ENCODE measurements at regions not wholly inside any gene's neighbourhood (a gene's known extent, or its start where the extent isn't known, plus 50 kb on each side); places are given as distances from the start of the nearest gene placed in this dataset.

DNA sequence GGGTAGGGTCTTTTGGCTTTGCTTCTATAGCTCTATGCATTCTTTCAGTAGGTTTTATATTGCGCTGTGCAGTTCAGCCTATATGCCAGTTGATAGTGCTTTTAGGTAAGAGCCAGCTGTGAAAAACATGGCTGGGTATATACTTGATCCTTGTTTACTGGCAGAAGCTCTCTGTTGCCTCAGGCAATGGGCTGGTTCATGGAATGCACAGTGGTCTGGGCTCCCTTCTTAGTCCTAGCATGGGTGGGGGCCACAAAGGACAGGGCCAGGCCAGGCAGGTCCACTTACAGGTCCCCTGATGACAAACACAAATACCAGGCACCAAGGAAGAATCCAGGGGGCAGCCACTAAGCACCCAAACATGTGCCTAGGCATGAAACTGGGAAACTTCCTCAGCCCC is 240.7 kb downstream of the SEC23A start:
- no peaks in the 10 kb centered on the region for H3K27me3 ChIP-seq (ENCODE audit: control insufficient read depth, insufficient read depth, low read length)
- H3K4me3 ChIP-seq (replicated peaks in 1 of 4; ENCODE audit: control extremely low read depth in 1 of 4, insufficient read depth in 1 of 4, low read depth in 3 of 4, low read length in 4 of 4): no peak overlapping the region
- no peaks in the 10 kb centered on the region for H3K4me1 ChIP-seq (ENCODE audit: control insufficient read depth, extremely low read depth, insufficient read depth, low read length)
- H3K79me2 ChIP-seq (ENCODE audit: control insufficient read depth, insufficient read depth, low read length): no peaks in the 10 kb centered on the region
- H3K9me3 ChIP-seq (ENCODE audit: control insufficient read depth, insufficient read depth, low read depth, low read length): no peaks in the 10 kb centered on the region
- H3K27ac ChIP-seq (ENCODE audit: insufficient read depth, low read length): no peak overlapping the region
- H2AFZ ChIP-seq (ENCODE audit: low read length): no peak overlapping the region
- no peak for DNase-seq (ENCODE audit: low read depth in 2 of 2)
- H3K36me3 ChIP-seq (ENCODE audit: control insufficient read depth, insufficient read depth, low read length): no peaks in the 10 kb centered on the region
- no peaks in the 10 kb centered on the region for H4K20me1 ChIP-seq (ENCODE audit: control insufficient read depth, extremely low read depth, insufficient read depth, low read length)
- no peak overlapping the region for H3K9ac ChIP-seq (ENCODE audit: insufficient read depth, low read length)
- TF ChIP-seq EZH2 (IDR thresholded peaks at IDR 0.05; ENCODE audit: low read length, missing control alignments): no peak
- TF ChIP-seq, protein P1, sequence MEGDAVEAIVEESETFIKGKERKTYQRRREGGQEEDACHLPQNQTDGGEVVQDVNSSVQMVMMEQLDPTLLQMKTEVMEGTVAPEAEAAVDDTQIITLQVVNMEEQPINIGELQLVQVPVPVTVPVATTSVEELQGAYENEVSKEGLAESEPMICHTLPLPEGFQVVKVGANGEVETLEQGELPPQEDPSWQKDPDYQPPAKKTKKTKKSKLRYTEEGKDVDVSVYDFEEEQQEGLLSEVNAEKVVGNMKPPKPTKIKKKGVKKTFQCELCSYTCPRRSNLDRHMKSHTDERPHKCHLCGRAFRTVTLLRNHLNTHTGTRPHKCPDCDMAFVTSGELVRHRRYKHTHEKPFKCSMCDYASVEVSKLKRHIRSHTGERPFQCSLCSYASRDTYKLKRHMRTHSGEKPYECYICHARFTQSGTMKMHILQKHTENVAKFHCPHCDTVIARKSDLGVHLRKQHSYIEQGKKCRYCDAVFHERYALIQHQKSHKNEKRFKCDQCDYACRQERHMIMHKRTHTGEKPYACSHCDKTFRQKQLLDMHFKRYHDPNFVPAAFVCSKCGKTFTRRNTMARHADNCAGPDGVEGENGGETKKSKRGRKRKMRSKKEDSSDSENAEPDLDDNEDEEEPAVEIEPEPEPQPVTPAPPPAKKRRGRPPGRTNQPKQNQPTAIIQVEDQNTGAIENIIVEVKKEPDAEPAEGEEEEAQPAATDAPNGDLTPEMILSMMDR (conservative IDR thresholded peaks at IDR 0.05 in 1 of 2, IDR thresholded peaks at IDR 0.05 in 1 of 2; ENCODE audit: low read depth in 1 of 2, low read length in 2 of 2): no peak
- no peak overlapping the region for H3K4me2 ChIP-seq (ENCODE audit: extremely low read depth, insufficient read depth, low read length)

DNA sequence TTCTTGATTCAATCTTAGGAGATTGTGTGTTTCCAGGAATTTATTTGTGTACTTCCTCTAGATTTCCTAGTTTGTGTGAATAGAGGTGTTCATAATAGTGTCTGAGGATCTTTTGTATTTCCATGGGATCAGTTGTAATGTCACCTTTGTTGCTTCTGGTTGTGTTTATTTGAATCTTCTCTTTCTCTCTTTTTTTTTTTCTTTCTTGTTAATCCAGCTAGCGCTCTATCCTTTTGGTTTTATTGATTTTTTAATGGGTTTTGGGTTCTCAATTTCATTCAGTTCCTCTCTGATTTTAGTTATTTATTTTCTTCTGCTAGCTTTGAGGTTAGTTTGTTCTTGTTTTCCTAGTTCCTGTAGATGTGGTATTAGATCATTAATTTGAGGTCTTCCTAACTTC is 242.5 kb downstream of the SEC23A start:
- Histone ChIP-seq H3K27ac (ENCODE audit: insufficient read depth, low read length) (no peak overlapping the region), H3K79me2 (ENCODE audit: control insufficient read depth, insufficient read depth, low read length) (no peaks in the 10 kb centered on the region), H3K4me2 (ENCODE audit: extremely low read depth, insufficient read depth, low read length) (no peak overlapping the region), H3K9ac (ENCODE audit: insufficient read depth, low read length) (no peak overlapping the region), H3K27me3 (ENCODE audit: control insufficient read depth, insufficient read depth, low read length) (no peaks in the 10 kb centered on the region), H3K4me1 (ENCODE audit: control insufficient read depth, extremely low read depth, insufficient read depth, low read length) (no peaks in the 10 kb centered on the region), H2AFZ (ENCODE audit: low read length) (no peak overlapping the region), H3K4me3 (replicated peaks in 1 of 4; ENCODE audit: control extremely low read depth in 1 of 4, insufficient read depth in 1 of 4, low read depth in 3 of 4, low read length in 4 of 4) (no peak overlapping the region), H3K9me3 (ENCODE audit: control insufficient read depth, insufficient read depth, low read depth, low read length) (no peaks in the 10 kb centered on the region), H4K20me1 (ENCODE audit: control insufficient read depth, extremely low read depth, insufficient read depth, low read length) (no peaks in the 10 kb centered on the region), H3K36me3 (ENCODE audit: control insufficient read depth, insufficient read depth, low read length) (no peaks in the 10 kb centered on the region)
- no peak for TF ChIP-seq EZH2 (IDR thresholded peaks at IDR 0.05; ENCODE audit: low read length, missing control alignments)
- TF ChIP-seq, protein P1 (conservative IDR thresholded peaks at IDR 0.05 in 1 of 2, IDR thresholded peaks at IDR 0.05 in 1 of 2; ENCODE audit: low read depth in 1 of 2, low read length in 2 of 2): no peak
- DNase-seq (ENCODE audit: low read depth in 2 of 2): no peak

DNA sequence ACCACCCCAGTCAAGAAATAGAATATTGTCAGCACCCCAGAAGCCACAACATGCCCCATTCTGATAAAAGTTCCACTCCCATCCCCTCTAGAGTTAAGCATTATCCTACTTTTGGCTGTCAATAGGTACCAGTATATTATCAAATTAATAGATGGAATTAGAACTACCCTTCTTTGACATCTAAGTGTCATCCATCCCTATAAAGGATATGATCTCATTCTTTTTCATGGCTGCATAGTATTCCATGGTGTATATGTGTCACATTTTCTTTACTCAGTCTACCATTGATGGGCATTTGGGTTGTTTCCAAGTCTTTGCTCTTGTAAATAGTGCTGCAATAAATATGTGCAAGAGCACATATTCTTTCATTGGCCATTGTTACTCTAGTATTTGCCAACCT is 246.2 kb downstream of the SEC23A start:
- Histone ChIP-seq H3K4me2 (ENCODE audit: extremely low read depth, insufficient read depth, low read length) (no peak overlapping the region), H4K20me1 (ENCODE audit: control insufficient read depth, extremely low read depth, insufficient read depth, low read length) (no peaks in the 10 kb centered on the region), H3K27ac (ENCODE audit: insufficient read depth, low read length) (no peak overlapping the region), H3K4me1 (ENCODE audit: control insufficient read depth, extremely low read depth, insufficient read depth, low read length) (no peaks in the 10 kb centered on the region), H3K9ac (ENCODE audit: insufficient read depth, low read length) (no peak overlapping the region), H3K79me2 (ENCODE audit: control insufficient read depth, insufficient read depth, low read length) (no peaks in the 10 kb centered on the region), H2AFZ (ENCODE audit: low read length) (no peak overlapping the region), H3K4me3 (replicated peaks in 1 of 4; ENCODE audit: control extremely low read depth in 1 of 4, insufficient read depth in 1 of 4, low read depth in 3 of 4, low read length in 4 of 4) (no peak overlapping the region), H3K27me3 (ENCODE audit: control insufficient read depth, insufficient read depth, low read length) (no peaks in the 10 kb centered on the region), H3K36me3 (ENCODE audit: control insufficient read depth, insufficient read depth, low read length) (no peaks in the 10 kb centered on the region), H3K9me3 (ENCODE audit: control insufficient read depth, insufficient read depth, low read depth, low read length) (no peaks in the 10 kb centered on the region)
- TF ChIP-seq, protein P1 (conservative IDR thresholded peaks at IDR 0.05 in 1 of 2, IDR thresholded peaks at IDR 0.05 in 1 of 2; ENCODE audit: low read depth in 1 of 2, low read length in 2 of 2): no peak
- no peak for TF ChIP-seq EZH2 (IDR thresholded peaks at IDR 0.05; ENCODE audit: low read length, missing control alignments)
- DNase-seq (ENCODE audit: low read depth in 2 of 2): no peak

Data from fibroblast of lung (primary cell).